ENCODE measurements at regions not wholly inside any gene's neighbourhood (a gene's known extent, or its start where the extent isn't known, plus 50 kb on each side); places are given as distances from the start of the nearest gene placed in this dataset.
"Not testable (repeated sequence)": the region's sequence is repeated elsewhere in the genome, so short reads cannot be mapped to it uniquely, and the experiment has no call there.

DNA sequence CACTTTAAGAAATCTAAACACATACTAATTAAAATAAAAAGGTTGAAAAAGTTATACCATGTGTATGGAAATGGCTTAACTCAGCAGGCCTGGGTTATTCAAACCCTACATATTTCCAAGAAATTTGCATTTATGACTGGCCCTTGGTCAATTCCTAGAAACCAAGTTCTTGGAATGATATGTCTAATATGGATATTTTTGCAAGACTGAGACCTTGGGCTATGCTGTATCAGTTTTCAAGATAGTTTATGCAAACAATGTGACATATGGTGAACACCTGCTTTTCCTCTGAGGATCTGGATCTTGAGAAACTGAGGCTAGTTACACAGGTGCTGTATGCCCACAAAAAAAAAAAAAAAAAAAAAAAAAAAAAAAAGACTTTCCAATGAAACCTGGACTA lies 536.9 kb upstream of the HS3ST5 start:
- no peak for DNase-seq

DNA sequence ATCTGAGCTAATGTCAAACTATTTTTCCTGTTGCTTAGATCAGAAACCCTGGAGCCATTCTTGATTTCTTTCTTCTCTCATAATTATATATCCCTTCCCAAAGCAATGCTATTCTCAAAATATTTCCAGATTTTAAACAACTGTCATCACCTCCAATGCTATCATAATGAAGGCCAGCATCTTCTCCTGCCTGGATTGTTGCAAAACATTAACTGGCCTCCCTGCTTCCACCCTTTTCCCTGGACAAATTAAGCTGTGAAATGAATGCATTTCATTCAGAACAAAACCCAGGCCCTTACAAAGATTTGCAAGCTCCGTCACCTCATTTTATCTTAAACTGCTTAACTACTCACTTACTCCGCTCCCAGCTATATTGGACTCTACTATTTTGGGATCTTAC lies 535.3 kb upstream of the HS3ST5 start:
- DNase-seq = no peak

DNA sequence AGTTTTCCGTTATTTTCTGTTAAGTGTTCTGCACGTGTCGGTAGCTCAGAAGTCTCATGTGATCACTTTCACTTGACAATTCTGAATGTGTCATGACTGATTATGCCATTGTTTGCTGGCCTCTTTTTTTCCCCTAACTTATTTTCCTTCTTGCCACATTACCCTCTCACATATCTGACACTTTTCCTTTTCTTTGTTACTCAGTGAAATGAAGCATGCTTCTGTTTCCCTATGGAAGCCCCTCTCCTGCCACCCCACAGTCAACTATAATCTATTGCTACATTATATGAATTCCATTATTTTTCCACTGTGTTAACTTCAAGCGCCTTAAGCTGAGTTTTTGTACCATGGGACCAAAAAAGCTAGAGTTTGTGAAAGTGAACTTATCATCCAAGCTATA lies 531.6 kb upstream of the HS3ST5 start:
- no peak for DNase-seq

DNA sequence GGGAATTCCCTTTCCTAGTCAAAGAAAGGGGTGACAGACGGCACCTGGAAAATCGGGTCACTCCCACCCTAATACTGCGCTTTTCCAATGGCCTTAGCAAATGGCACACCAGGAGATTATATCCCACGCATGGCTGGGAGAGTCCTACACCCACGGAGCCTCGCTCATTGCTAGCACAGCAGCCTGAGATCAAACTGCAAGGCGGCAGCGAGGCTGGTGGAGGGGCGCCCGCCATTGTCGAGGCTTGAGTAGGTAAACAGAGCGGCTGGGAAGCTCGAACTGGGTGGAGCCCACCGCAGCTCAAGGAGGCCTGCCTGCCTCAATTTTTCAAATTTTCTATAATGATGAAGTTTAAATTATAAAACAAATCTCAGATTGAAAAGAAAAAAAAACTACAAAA lies 522.7 kb upstream of the HS3ST5 start:
- not testable (repeated sequence) for DNase-seq

DNA sequence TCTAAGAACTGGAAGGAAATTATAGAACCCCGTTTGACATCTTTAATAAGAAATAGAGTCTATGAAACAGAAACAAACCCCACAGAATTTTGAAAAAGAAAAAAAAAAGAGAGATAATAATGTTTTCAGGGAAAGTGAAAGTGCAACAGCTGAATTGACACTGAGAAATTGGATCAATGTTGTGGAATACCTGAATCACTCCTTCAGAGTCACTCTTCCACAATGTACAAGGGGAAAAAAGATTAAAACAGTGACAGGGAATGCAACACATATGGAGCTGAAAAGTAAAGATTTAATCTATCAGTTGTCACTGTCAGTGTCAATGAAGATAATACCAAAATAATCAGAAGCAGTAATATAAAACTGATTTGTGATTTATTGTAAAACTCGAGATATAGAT lies 520.8 kb upstream of the HS3ST5 start:
- DNase-seq = no peak

DNA sequence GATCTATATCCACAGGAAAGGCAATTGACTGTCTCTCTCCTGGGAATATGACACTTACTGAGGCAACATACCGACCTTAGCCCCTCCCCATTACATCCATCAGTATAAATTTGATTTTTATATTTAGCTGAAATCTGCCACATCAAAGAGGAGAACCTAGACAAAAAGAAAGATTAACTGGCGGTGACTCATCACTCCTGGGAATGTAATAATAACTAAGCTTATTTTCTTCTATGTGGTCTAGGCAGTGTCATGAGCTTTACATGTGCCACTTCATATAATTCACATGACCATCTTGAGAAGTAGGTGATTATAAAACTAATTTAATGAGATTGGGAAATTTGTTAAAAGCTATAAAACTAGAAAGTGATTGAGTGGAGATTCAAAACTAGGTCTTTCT lies 520.0 kb upstream of the HS3ST5 start:
- DNase-seq = no peak

DNA sequence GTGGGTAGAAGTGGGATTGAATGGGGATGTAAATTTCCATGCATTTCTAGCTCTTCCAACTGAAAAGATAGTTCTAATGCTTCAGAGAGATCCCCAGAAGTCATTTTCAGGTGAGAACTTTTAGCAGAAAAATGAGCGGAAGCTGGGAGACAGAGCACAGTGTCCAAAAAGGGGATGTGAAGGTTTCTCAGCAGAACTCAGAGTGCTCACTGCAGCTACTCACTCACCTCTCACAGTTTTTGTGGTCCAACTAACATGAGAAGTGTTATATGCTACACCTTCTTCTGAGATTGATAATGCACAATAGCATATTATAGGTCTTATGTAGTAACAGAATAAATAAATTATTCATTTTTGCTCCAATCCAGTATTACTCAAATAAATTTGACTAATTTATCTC lies 519.2 kb upstream of the HS3ST5 start:
- no peak for DNase-seq

DNA sequence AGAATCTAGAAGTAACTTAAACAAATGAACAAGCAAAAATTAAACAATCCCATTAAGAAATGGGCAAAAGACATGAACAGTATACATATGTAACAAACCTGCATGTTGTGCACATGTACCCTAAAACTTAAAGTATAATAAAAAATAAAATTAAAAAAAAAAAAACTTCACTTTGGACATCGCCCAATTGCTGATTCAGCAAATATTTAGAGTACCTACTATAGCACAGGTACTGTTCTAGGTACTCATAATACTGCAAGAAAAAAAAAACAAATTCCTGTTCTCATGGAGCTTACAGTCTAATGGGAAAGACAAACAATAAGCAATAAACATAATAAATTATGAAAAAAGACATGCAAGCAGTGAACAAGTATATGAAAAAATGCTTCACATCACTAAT lies 501.5 kb upstream of the HS3ST5 start:
- DNase-seq = no peak

DNA sequence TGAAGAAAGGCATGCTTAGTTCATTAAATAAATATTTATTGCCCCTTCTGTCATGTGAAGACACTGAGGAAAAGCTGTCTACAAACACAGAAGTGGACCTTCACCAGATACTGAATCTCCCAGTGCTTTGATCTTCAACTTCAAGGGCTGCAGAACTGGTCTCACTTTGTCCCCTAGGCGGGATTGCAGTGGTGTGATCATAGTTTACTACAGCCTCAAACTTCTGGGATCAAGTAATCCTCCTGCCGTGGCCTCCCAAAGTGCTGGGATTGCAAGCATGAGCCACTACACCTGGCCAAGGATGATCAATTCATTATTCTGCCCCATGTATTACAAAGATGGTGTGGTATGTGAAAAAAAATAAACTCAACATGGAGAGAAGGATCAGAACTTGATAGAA lies 496.2 kb upstream of the HS3ST5 start:
- DNase-seq = no peak

DNA sequence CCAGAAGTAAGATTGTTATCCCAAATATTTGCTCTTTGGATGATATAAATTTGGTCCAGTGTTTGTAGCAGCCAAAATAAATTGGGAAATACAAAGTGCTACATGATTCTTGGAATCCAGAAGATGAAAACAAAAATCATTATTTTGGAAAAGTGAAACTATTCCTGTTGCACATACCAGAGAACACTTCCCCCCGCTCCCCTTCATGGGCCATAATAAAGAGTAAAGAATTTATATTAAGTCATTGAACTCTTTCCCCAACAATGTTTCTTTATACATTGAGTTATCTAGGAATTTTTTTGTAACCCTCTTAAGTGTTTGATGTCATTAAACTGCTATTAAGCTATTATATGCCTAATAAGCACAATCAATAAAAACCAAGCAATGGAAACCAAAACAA lies 490.4 kb upstream of the HS3ST5 start:
- no peak for DNase-seq

DNA sequence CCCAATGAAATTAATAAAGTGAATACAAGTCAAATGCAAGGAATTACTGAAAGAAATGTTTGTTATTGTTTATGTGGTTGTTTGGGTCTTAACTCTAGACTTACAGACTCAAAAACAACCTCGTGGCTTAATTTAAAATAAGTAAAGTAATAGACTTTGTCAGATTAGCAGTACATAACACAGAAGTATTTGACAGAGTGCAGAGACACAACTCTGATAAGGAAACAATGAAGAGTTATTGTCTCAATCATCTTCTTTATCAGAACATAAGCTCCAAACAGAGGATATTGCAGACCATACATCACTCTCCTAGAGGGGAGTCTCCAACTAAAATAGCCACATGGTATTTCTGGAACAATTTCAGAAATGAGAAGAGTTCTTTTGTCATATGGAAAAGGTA lies 487.7 kb upstream of the HS3ST5 start:
- no peak for DNase-seq

DNA sequence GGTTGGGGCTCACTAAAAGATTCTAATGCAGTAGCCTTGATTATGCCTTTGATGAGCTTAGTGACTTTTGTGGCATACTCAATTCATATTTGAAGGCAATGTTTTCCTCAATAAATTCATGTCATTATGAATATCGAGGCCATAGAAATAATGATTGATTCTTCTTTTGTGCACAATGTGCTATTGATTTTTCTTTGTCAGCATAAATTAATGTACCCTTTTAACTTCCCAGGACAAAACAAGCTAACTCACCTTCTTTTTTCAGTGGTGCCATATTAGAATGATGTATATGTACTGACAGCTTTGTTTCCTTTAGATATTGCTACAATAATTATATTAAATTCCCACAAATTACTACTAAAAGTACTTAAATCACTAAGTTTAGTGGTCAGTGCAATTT lies 484.3 kb upstream of the HS3ST5 start:
- DNase-seq = no peak

DNA sequence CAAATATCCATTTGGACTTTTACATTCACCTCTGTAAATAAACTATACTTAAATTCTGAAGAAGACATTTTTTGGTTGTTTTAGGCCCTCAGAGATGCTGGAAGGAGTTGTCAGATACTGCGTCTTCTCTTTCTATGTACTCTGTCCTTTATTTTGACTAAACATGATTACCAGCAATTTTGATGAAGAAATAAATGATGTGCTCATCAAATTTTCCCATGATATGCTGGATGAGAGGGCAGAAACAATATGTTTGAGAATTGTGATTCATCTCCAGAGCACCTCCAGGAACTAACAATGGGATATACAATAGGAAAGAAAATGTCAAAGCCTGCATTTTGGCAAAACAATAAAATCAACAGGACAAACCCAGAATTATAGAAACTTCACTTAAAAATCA lies 481.6 kb upstream of the HS3ST5 start:
- no peak for DNase-seq

DNA sequence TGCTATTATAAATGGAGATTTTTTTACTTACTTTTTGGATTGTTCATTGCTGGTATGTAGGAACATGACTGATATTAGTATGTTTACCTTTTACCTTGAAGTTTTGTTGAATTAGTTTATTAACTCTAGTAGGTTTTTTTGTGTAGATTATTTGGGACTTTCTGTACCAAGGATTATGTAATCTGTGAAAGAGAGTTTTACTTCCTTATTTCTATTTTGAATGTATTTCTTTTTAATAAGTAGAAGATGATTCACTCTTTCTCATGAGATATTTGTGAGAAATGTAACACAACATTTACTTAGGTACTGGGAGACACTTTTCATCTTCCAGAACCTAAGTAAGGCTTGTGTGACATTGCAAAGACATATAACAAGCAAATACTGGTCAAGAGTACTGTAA lies 473.9 kb upstream of the HS3ST5 start:
- no peak for DNase-seq

DNA sequence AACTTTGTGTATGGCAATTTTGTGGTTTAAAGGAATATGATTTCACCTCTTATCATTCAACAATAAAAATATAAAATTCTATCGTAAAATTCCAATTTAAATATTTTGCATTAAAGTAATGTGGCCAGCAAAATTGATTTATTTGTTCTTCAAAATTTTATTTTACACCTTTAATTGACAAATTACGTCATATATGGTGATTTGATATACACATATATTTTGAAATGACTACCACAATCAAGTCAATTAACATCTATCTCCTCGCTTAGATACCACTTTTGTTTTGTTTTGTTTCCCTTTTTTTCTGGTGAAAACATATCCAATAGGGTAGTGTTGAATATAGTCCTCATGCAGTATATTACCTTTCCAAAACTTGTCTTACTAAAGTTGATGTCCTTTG lies 467.6 kb upstream of the HS3ST5 start:
- DNase-seq = no peak

DNA sequence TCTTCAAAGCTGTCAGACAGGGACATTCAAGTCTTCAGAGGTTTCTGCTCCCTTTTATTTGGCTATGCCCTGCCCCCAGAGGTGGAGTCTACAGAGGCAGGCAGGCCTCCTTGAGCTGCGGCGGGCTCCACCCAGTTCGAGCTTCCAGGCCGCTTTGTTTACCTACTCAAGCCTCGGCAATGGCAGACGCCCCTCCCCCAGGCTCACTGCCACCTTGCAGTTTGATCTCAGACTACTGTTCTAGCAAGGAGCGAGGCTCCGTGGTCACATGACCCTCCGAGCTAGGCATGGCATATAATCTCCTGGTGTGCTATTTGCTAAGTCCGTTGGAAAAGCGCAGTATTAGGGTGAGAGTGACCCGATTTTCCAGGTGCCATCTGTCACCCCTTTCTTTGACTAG lies 462.6 kb upstream of the HS3ST5 start:
- DNase-seq = not testable (repeated sequence)

DNA sequence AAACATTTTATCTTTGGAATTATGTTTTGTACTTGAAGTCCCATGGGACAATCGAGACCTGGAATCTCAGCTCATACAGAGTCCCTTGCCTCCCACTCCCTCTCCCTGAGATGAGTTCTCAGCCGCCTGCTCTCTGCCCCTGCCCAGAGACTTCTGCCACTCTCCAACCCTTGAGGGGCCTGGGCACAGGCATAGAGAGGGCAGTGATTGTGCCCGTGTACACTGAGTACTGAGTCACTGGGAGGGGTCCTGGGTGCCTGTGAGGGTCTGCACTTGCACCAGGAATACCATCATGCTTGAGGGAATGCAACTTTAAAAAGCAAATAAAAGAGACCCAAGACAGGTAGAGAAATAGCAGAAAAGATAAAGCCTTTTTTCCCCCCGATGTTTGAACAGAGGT lies 453.8 kb upstream of the HS3ST5 start:
- DNase-seq = no peak

DNA sequence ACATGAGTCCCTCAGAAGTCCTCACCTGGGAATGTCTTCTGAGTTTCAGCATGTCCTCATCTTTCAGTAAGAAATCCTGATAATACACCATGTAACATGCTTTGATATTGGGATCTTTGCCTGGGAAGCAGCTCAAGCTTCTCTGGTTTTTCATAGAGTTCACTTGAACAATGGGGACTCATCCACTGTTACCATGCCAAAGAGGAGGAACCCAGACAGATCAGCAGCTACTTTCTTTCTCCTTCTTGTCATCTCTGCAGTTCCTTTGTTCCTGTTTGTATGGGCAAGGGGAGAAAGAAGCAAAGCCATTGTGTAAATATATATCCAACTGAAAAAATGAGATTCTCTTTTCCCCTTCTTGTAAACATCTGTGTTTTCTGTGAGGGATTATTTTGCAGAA lies 450.6 kb upstream of the HS3ST5 start:
- DNase-seq = no peak

DNA sequence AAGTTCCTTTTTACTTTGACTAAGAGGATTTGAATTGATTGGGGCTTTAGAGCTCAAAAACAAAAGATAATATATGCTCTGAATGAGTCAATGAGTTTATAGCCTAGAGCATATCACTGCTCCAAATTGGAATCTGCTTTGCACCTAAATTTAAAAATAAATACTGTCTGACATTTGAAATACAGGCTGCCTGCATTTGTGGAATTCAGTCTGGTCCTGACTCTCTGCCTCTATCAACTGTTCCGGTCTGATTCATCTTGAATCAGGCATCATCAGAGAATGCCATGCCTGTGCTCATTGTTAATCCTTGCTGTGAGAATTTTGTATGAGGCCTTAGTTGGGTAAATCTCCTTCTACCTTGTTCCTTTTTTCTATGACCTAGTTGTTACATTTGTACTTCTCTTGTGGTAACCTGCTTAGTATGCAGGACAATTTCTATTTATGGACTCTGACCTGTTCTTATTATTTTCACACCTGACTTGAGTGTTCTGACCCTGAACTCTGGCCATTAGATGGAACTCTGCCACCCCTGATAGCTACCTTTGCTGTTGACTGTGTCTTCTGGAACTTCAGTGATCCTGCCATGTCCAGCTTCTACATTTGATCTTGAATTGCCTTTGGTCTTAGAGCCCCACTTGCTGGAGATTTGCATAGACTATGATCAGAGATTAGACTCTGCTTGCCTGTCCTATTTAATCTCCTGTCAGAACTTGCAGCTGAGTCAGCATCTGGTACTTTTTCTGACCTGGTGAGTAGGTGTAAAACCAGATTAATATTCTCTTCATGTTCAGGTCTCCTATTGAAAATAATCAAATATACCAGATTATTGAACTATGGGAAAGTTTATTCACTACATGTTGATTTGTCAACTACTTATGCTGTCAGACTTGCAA lies 442.7 kb upstream of the HS3ST5 start:
- DNase-seq = no peak

DNA sequence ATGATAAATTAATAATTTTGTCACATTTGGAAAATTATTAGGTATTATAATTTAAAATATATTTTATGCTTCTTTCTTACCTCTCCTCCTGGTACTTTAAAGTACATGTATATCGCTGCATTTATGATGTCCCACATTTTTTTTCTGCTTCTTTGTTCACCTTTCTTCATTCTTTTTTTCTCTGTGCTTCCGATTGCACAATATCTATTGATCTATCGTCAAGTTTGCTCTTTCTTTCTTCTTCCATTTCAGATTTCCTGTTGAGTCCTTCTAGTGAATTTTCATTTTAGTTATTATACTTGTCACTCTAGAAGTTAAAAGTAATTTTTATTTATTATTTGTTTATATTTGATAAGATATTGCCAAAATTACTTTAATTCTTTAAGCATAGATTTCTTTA lies 441.0 kb upstream of the HS3ST5 start:
- no peak for DNase-seq

DNA sequence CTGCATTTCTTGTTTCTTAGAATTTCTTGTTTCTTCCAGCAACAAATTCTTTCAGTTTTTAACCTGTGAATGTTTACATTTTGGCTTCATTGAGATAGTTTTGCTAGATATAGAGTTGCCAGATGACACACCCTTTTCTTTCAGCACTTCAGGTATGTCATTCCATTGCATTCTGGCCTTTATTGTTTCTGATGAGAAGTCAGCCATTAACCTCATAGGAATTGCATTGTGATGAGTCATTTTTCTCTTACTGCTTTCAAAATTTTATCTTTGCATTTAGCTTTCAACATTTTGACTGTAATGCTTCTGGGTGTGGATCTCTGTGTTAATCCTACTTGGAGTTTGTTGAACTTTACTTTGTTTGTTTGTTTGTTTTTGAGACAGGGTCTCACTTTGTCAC lies 440.3 kb upstream of the HS3ST5 start:
- no peak for DNase-seq

DNA sequence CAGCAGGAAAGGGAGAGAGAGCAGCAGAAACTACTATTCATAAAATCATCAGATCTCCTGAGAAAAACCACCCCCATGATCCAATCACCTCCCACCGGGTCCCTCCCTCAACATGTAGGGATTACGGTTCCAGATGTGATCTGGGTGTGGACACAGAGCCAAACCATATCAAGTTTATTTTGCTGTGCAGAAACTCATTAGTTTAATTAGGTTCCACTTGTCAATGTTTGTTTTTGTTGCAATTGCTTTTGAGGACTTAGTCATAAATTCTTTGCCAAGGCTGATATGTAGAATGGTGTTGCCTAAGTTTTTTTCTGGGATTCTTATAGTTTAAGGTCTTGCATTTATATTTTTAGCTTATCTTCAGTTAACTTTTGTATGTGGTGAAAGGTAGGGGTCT lies 422.0 kb upstream of the HS3ST5 start:
- DNase-seq = no peak

DNA sequence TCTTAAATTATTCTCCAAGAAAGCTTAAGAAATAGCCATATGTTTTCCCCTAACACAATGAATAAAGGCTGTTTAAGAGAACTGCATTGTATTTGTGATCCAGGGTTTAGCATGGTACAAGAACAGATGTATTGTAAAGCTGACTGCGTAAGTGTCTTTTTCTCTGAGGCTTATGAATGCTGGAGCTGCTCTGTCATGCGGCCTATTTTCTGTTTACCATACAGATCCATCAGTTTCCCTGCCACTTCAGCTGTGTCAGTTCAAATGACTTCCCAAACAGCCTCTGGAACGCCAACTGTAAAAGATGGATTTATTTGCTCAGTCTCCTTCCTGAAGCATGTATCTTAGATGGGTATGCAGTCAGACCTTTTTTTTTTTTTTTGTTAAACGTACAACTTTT lies 419.3 kb upstream of the HS3ST5 start:
- no peak for DNase-seq

DNA sequence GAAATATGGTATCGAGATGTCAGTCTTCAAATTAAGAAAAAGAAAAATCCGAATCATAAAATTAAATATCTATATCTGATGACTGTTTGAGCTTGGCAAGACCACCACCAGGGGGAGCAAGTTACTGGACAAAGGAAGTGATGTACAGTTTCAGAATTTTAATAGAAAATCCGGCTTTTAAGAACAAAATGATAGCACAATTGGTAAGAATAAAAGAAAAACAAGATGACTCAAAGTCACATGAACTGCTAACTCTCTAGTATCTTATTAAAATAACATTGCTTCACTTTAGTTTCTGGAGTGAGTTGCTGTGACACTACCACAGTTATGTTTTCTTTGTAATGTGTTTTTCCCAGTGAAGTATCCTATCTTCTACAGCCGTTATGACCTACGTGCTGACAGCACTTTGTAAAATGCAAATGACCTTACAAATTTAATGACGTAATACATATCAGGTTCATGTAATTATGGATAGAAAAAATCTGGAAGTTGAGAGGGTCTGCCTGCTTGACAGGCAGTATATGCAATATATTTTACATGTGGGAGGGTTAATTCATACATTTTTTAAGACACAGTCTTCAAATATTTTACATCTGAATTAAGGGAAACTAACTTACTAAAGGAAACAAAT lies 405.3 kb upstream of the HS3ST5 start:
- no peak for DNase-seq

DNA sequence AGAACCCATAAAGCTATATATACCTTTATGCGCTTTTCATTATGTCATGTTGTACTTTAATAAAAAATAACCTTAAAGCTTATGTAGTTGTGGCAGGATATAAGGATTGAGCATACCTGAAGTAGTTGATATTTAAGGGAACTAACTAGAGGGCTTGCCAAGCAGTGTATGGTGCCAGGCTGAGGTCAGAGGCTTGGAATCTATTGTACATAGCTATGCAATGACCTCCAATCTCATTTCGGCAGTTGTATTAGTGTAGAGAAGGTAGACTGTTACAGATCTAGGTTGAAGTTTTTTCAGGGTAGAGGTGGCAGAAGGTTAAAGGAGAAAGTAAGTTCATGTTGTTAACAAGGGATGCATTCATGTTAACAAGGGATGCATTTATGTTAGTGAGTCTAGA lies 397.7 kb upstream of the HS3ST5 start:
- DNase-seq = no peak
